H1 (cell line): ENCODE measurements at regions not wholly inside any gene's neighbourhood (a gene's known extent, or its start where the extent isn't known, plus 50 kb on each side); places are given as distances from the start of the nearest gene placed in this dataset.

Experiments
- CTCF ChIA-PET: fragments of 300-600 bp; sonication (Branson Sonifier 250); formaldehyde crosslinking; loops from one replicate; lab custom pipeline; 2021; ENCODE audit not compliant: partially characterized antibody; lab: Charles Lee
- POLR2A ChIA-PET: fragments of 300-600 bp; sonication (Branson Sonifier 250); formaldehyde crosslinking; loops from one replicate; lab custom pipeline; 2021; ENCODE audit warnings: inconsistent platforms; ENCODE audit not compliant: partially characterized antibody; lab: Charles Lee
- DNase-seq, 2 experiments: peaks; one replicate each; pipeline versions ENCODE4 v3.0.0 to v3.0.0-alpha.2; 2010 to 2022; ENCODE audit warnings: low spot score in 2 of 2, low read depth in 1 of 2, mixed read lengths in 1 of 2
- FAIRE-seq: peaks from 2 replicates; lab custom pipeline; 2011; peaks lifted over from hg19 to GRCh38; lab: Jason Lieb, UNC
- H2AFZ ChIP-seq: 2 replicates; pipeline ENCODE4 v1.8.1; 2012; ENCODE audit warnings: low read length, inconsistent platforms
- H2AK5ac ChIP-seq: 2 replicates; pipeline ENCODE4 v1.6.1; 2013; ENCODE audit warnings: low read depth, low read length
- H2BK120ac ChIP-seq: replicated peaks from 2 replicates; pipeline ENCODE3; 2013; ENCODE audit warnings: low read depth, low read length, inconsistent platforms
- H2BK12ac ChIP-seq: 2 replicates; pipeline ENCODE4 v1.6.1; 2013; ENCODE audit warnings: low read depth, low read length
- H2BK15ac ChIP-seq: 2 replicates; pipeline ENCODE4 v1.6.1; 2013; ENCODE audit warnings: low read length
- H2BK20ac ChIP-seq: 2 replicates; pipeline ENCODE4 v1.6.1; 2013; ENCODE audit warnings: low read length
- H2BK5ac ChIP-seq: 2 replicates; pipeline ENCODE4 v1.6.1; 2013; ENCODE audit warnings: low read depth, low read length
- H3K14ac ChIP-seq: 2 replicates; pipeline ENCODE4 v1.6.1; 2013; ENCODE audit warnings: inconsistent platforms; ENCODE audit not compliant: insufficient read length
- H3K18ac ChIP-seq: 2 replicates; pipeline ENCODE4 v1.6.1; 2013; ENCODE audit warnings: low read length; ENCODE audit errors: extremely low read depth
- H3K23ac ChIP-seq: 2 replicates; pipeline ENCODE4 v1.6.1; 2013; ENCODE audit warnings: inconsistent platforms; ENCODE audit not compliant: insufficient read length
- H3K23me2 ChIP-seq: 2 replicates; pipeline ENCODE4 v1.6.1; 2013; ENCODE audit warnings: low read depth, low read length
- H3K27ac ChIP-seq: 2 replicates; pipeline ENCODE4 v1.6.1; 2011; ENCODE audit warnings: low read depth, low read length, inconsistent platforms
- H3K27me3 ChIP-seq, 4 experiments: replicated peaks in 1 of 4; 1 replicate in 1 of 4; 2 replicates in 3 of 4; pipeline versions ENCODE4 v1.6.1 to v1.8.1; 2011 to 2013; ENCODE audit warnings: low read length in 3 of 4, mild to moderate bottlenecking in 3 of 4, inconsistent platforms in 2 of 4, mixed read lengths in 2 of 4, moderate library complexity in 1 of 4; ENCODE audit not compliant: control insufficient read depth in 3 of 4, insufficient read depth in 3 of 4; ENCODE audit errors: extremely low read depth in 1 of 4
- H3K36me3 ChIP-seq, 4 experiments: 2 replicates each; pipeline versions ENCODE4 v1.6.1 to v1.8.1; 2011 to 2013; ENCODE audit warnings: mild to moderate bottlenecking in 4 of 4, low read length in 3 of 4, moderate library complexity in 2 of 4, control low read depth in 1 of 4, inconsistent platforms in 1 of 4; ENCODE audit not compliant: insufficient read depth in 4 of 4, control insufficient read depth in 2 of 4
- H3K4ac ChIP-seq: replicated peaks from 2 replicates; pipeline ENCODE3; 2013; ENCODE audit warnings: low read length, low read depth, mixed read lengths, inconsistent platforms; ENCODE audit not compliant: insufficient read length
- H3K4me1 ChIP-seq, 4 experiments: replicated peaks in 1 of 4; 1 replicate in 1 of 4; 2 replicates in 3 of 4; pipeline versions ENCODE4 v1.6.1 to v1.8.1; 2011 to 2013; ENCODE audit warnings: low read length in 3 of 4, inconsistent platforms in 2 of 4, mixed read lengths in 1 of 4; ENCODE audit not compliant: insufficient read depth in 4 of 4, control insufficient read depth in 3 of 4
- H3K4me2 ChIP-seq, 2 experiments: 2 replicates each; pipeline versions ENCODE4 v1.6.1 to v1.8.1; 2011 to 2013; ENCODE audit warnings: low read depth in 2 of 2, low read length in 2 of 2, control low read depth in 1 of 2, inconsistent platforms in 1 of 2, mild to moderate bottlenecking in 1 of 2; ENCODE audit not compliant: insufficient read depth in 1 of 2
- H3K4me3 ChIP-seq, 4 experiments: fragments of 200-600, 300-600 bp in 1 of 4; sonication (generic), shearing (Covaris generic), sonication (Bioruptor Twin) in 1 of 4; 2 replicates each; pipeline versions ENCODE4 v1.5.1 to v1.8.1; 2011 to 2016; ENCODE audit warnings: low read length in 4 of 4, low read depth in 3 of 4, control low read depth in 2 of 4, inconsistent platforms in 2 of 4, mild to moderate bottlenecking in 2 of 4, mixed read lengths in 1 of 4, moderate library complexity in 1 of 4; ENCODE audit not compliant: insufficient read depth in 2 of 4; ENCODE audit errors: extremely low read depth in 1 of 4
- H3K56ac ChIP-seq: replicated peaks from 2 replicates; pipeline ENCODE3; 2013; ENCODE audit warnings: low read depth, mild to moderate bottlenecking, mixed read lengths, low read length, inconsistent platforms; ENCODE audit not compliant: insufficient read length
- H3K79me1 ChIP-seq: 2 replicates; pipeline ENCODE4 v1.6.1; 2013; ENCODE audit warnings: low read depth, low read length, control low read depth
- H3K79me2 ChIP-seq, 2 experiments: 2 replicates each; pipeline versions ENCODE4 v1.6.1 to v1.8.1; 2012 to 2013; ENCODE audit warnings: low read length in 2 of 2, mild to moderate bottlenecking in 2 of 2, inconsistent platforms in 1 of 2; ENCODE audit not compliant: insufficient read depth in 2 of 2, control insufficient read depth in 1 of 2
- H3K9ac ChIP-seq, 4 experiments: replicated peaks in 1 of 4; 1 replicate in 1 of 4; 2 replicates in 3 of 4; pipeline versions ENCODE4 v1.6.1 to v1.8.1; 2011 to 2013; ENCODE audit warnings: low read depth in 3 of 4, low read length in 3 of 4, control low read depth in 2 of 4, mild to moderate bottlenecking in 2 of 4, moderate library complexity in 2 of 4, inconsistent platforms in 1 of 4; ENCODE audit errors: extremely low read depth in 1 of 4
- H3K9me3 ChIP-seq, 2 experiments: 2 replicates each; pipeline versions ENCODE4 v1.6.1 to v1.8.1; 2012 to 2013; ENCODE audit warnings: mild to moderate bottlenecking in 2 of 2, moderate library complexity in 2 of 2, control low read depth in 1 of 2, inconsistent platforms in 1 of 2, low read depth in 1 of 2, low read length in 1 of 2, mixed read lengths in 1 of 2; ENCODE audit not compliant: insufficient read depth in 2 of 2
- H4K20me1 ChIP-seq, 2 experiments: replicated peaks in 1 of 2; 2 replicates each; pipeline versions ENCODE3 to v1.8.1; 2011 to 2013; ENCODE audit warnings: inconsistent platforms in 2 of 2, low read length in 2 of 2, mild to moderate bottlenecking in 1 of 2; ENCODE audit not compliant: insufficient read depth in 2 of 2, control insufficient read depth in 1 of 2
- H4K5ac ChIP-seq: 2 replicates; pipeline ENCODE4 v1.6.1; 2013; ENCODE audit warnings: low read length, low read depth, mixed read lengths, inconsistent platforms; ENCODE audit not compliant: insufficient read length
- H4K8ac ChIP-seq: 2 replicates; pipeline ENCODE4 v1.8.0; 2013; ENCODE audit warnings: mild to moderate bottlenecking, moderate library complexity, low read length, inconsistent platforms; ENCODE audit not compliant: insufficient read depth; ENCODE audit errors: extremely low read depth
- H4K91ac ChIP-seq: replicated peaks from 2 replicates; pipeline ENCODE3; 2013; ENCODE audit warnings: low read length, mixed read lengths, inconsistent platforms; ENCODE audit not compliant: insufficient read length
- KDM1A ChIP-seq: fragments of 200-600, 300-600 bp; sonication (generic); IDR thresholded peaks from 2 replicates; pipeline ENCODE4 v1.7.1; 2016; ENCODE audit warnings: mild to moderate bottlenecking, low read length, borderline replicate concordance
- MAFK ChIP-seq: IDR thresholded peaks from 2 replicates; pipeline ENCODE4 v1.6.1; 2012; ENCODE audit warnings: low read depth, mild to moderate bottlenecking, improper control_type of control experiment, low read length
- WGBS, 2 experiments: shearing (Covaris generic) in 1 of 2; methylation state at CpG; one replicate each; pipeline versions ENCODE4 v1.1.6 to v1.1.7; 2013 to 2015; ENCODE audit warnings: low lambda C conversion rate in 2 of 2, mixed read lengths in 2 of 2, inconsistent platforms in 1 of 2, low coverage in 1 of 2, missing lambda C conversion rate in 1 of 2; ENCODE audit not compliant: insufficient replicate concordance in 2 of 2, insufficient coverage in 1 of 2, insufficient read length in 1 of 2; ENCODE audit errors: extremely low coverage in 1 of 2, missing lambda C conversion rate in 1 of 2; 5-methylcytosine and 5-hydroxymethylcytosine counted together

DNA sequence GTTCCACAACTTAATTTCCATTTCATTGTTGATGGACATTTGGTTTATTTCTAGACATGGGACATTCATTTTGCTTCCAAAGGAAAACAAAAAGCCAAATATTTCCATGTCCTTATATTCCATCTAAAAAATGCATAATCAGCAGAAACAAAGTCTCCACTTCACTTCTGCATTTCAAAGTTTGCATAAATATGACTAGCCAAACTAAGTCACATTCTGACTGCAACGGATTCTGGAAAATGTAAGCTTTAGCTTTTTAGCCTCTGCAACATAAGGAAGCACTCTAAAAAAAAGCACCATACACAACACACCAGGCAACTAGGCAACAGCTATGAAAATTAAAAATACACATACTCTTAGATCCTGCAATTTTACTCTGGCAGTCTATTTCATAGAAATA lies 135.3 kb downstream of the ETAA1 start:
- H3K56ac ChIP-seq: no peak overlapping the region
- no peak overlapping the region for H2BK5ac ChIP-seq
- H3K18ac ChIP-seq: no peak overlapping the region
- H3K79me2 ChIP-seq: no peaks in the 10 kb centered on the region
- H3K36me3 ChIP-seq: no peaks in the 10 kb centered on the region
- H4K20me1 ChIP-seq: no peaks in the 10 kb centered on the region
- no peaks in the 10 kb centered on the region for H3K4me1 ChIP-seq
- FAIRE-seq (no peak), DNase-seq (no peak)
- no peak for TF ChIP-seq KDM1A
- TF ChIP-seq MAFK: peak; percentile 89
- ChIA-PET POLR2A (no interaction called here), CTCF (interaction anchor here (2.0 kb wide), 1 partner anchor 12 kb away, joined by 6 read pairs; no protein-coding TSS in a partner anchor)
- H3K4me2 ChIP-seq: no peak overlapping the region
- no peak overlapping the region for H3K14ac ChIP-seq
- WGBS, 2 experiments: 93% methylated on average over 1 of the region's 1 CpG; no CpG with 5 or more reads in 1 of the 2 experiments
- no peak overlapping the region for H3K9ac ChIP-seq
- H3K9me3 ChIP-seq: no peaks in the 10 kb centered on the region; a peak in 1 of 4 replicates
- no peak overlapping the region for H3K27ac ChIP-seq
- H4K8ac ChIP-seq: no peak overlapping the region
- no peak overlapping the region for H2AK5ac ChIP-seq
- no peaks in the 10 kb centered on the region for H3K27me3 ChIP-seq
- H2BK20ac ChIP-seq: no peak overlapping the region
- H3K23me2 ChIP-seq: no peaks in the 10 kb centered on the region; the same call in 1 of the 2 replicates
- H3K4ac ChIP-seq: no peak overlapping the region
- no peak overlapping the region for H3K4me3 ChIP-seq
- no peak overlapping the region for H4K91ac ChIP-seq
- H3K79me1 ChIP-seq: no peaks in the 10 kb centered on the region
- H2BK120ac ChIP-seq: no peak overlapping the region
- H2BK15ac ChIP-seq: no peak overlapping the region
- no peak overlapping the region for H3K23ac ChIP-seq
- H2AFZ ChIP-seq: no peak overlapping the region
- H4K5ac ChIP-seq: no peak overlapping the region
- H2BK12ac ChIP-seq: no peak overlapping the region
